Loucy (cell line): ENCODE measurements at regions not wholly inside any gene's neighbourhood (a gene's known extent, or its start where the extent isn't known, plus 50 kb on each side); places are given as distances from the start of the nearest gene placed in this dataset.

Experiments
- CTCF ChIP-seq: fragments of 200-600 bp; sonication (generic); conservative IDR thresholded peaks from 2 replicates; pipeline ENCODE4 v1.5.1; 2014; ENCODE audit warnings: mild to moderate bottlenecking, antibody characterized with exemption, low read length
- EZH2phosphoT487 ChIP-seq: fragments of 200-600 bp; IDR thresholded peaks from 2 replicates; pipeline ENCODE4 v1.6.1; 2018; ENCODE audit warnings: antibody characterized with exemption, mild to moderate bottlenecking, moderate library complexity, borderline replicate concordance

GRCh38 chr16:62752854-62753253, 716.6 kb upstream of the CDH8 start:
- TF ChIP-seq CTCF, result no peak
- no peak for TF ChIP-seq EZH2phosphoT487
